Esophagus squamous epithelium (tissue), 5 donors: ENCODE measurements at regions not wholly inside any gene's neighbourhood (a gene's known extent, or its start where the extent isn't known, plus 50 kb on each side); places are given as distances from the start of the nearest gene placed in this dataset.
A peak's percentile ranks its signal among the peaks of the same experiment; 100 is the strongest.

Experiments
- DNase-seq: peaks from one replicate; lab custom pipeline; 2025; lab: John Stamatoyannopoulos, UW
- H3K27ac ChIP-seq, 4 donors: fragments of 200-600 bp; sonication (generic); one replicate each; pipeline ENCODE4 v1.5.1; 2016 to 2019; ENCODE audit warnings: mild to moderate bottlenecking in 1 of 4
- H3K27me3 ChIP-seq, 4 donors: fragments of 200-600 bp; sonication (generic); 1 replicate in 3 of 4; 2 replicates in 1 of 4; pipeline versions ENCODE4 v1.5.1 to v1.6.0; 2017 to 2021; ENCODE audit warnings: antibody characterized with exemption in 1 of 4
- H3K36me3 ChIP-seq, 3 donors: fragments of 200-600 bp; sonication (generic); one replicate each; pipeline ENCODE4 v1.5.1; 2016 to 2019
- H3K4me1 ChIP-seq, 3 donors: fragments of 200-600 bp; sonication (generic); one replicate each; pipeline ENCODE4 v1.5.1; 2017 to 2019
- H3K4me3 ChIP-seq, 4 donors: fragments of 200-600 bp; sonication (generic); 1 replicate in 3 of 4; 2 replicates in 1 of 4; pipeline ENCODE4 v1.5.1; 2016 to 2019; ENCODE audit warnings: mild to moderate bottlenecking in 2 of 4, moderate library complexity in 1 of 4
- H3K9me3 ChIP-seq, 3 donors: fragments of 200-600 bp; sonication (generic); one replicate each; pipeline ENCODE4 v1.5.1; 2016 to 2019
- CTCF ChIP-seq, 6 experiments: fragments of 450-650 bp in 4 of 6; fragments of 200-600 bp in 2 of 6; sonication (generic) in 2 of 6; IDR thresholded peaks; one replicate each; pipeline ENCODE4 v1.5.1; 2016 to 2019; ENCODE audit warnings: antibody characterized with exemption in 6 of 6, mild to moderate bottlenecking in 4 of 6, moderate library complexity in 4 of 6
- POLR2A ChIP-seq, 4 donors: fragments of 450-650 bp; IDR thresholded peaks; one replicate each; pipeline ENCODE4 v1.6.1; 2017; ENCODE audit warnings: antibody characterized with exemption in 4 of 4, mild to moderate bottlenecking in 4 of 4, moderate library complexity in 3 of 4
- WGBS, 2 donors: methylation state at CpG; one replicate each; pipeline ENCODE4 v1.1.5; 2018; 5-methylcytosine and 5-hydroxymethylcytosine counted together
- intact Hi-C: fragments of 100-400 bp; cut with DNase I; formaldehyde crosslinking; loops from one replicate; pipeline ENCODE4 v1.15.0; 2022
- donor health status: DM: yes; HTN: yes; CAD: no.

GRCh38 chr7:131188367-131189339 is 139.0 kb upstream of the MKLN1 start:
- no peak for DNase-seq
- Histone ChIP-seq H3K4me1 (peaks cover 0 to 19% (median 7%) of the 10 kb centered on the region in 3 donors), H3K27ac (peak overlapping the region in 2 of 4 donors; percentile 57 to 63), H3K27me3 (no peaks in the 10 kb centered on the region), H3K36me3 (no peaks in the 10 kb centered on the region), H3K4me3 (no peak overlapping the region), H3K9me3 (peaks cover 0 to 5% (median 0%) of the 10 kb centered on the region in 3 donors)
- intact Hi-C loops: no loop called here
- WGBS, 2 donors: 26 to 38% methylated on average over 5 to 7 of the region's 8 CpGs
- TF ChIP-seq CTCF (IDR thresholded peaks at IDR 0.05) (no peak), POLR2A (IDR thresholded peaks at IDR 0.05) (no peak)

DNA sequence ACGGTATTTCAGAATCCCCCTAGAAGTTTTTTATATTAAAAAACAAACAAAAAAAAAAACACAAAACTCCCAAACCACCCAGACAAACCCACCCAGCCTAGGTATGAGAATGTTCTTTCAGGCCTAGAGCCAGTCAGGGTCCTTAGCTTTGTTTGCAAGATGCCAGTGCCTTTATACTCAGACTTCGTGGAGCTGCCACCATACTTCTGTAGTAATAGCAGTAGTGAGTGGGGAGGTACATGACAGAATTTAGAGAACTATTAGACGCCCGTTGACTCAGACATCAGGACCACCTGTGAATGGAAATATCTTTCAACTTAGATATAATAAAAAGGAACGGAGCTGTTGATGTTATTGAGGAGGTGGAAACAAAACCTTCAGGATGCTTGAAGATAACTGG is 138.2 kb upstream of the MKLN1 start:
- intact Hi-C loops: no loop called here
- Histone ChIP-seq H3K4me3 (no peak overlapping the region), H3K36me3 (no peaks in the 10 kb centered on the region), H3K27me3 (no peaks in the 10 kb centered on the region), H3K27ac (no peak overlapping the region), H3K4me1 (peaks cover 0 to 19% (median 7%) of the 10 kb centered on the region in 3 donors), H3K9me3 (peaks cover 0 to 5% (median 0%) of the 10 kb centered on the region in 3 donors)
- no peak for DNase-seq
- TF ChIP-seq POLR2A (IDR thresholded peaks at IDR 0.05): no peak
- TF ChIP-seq CTCF (IDR thresholded peaks at IDR 0.05): no peak
- WGBS, 2 donors: 75 to 80% methylated on average over 5 of the region's 5 CpGs

- Histone ChIP-seq H3K4me3 (no peak overlapping the region), H3K9me3 (peaks cover 0 to 5% (median 0%) of the 10 kb centered on the region in 3 donors), H3K27ac (no peak overlapping the region), H3K4me1 (peaks cover 0 to 19% (median 7%) of the 10 kb centered on the region in 3 donors), H3K36me3 (no peaks in the 10 kb centered on the region), H3K27me3 (no peaks in the 10 kb centered on the region)
- intact Hi-C loops: no loop called here
- DNase-seq: no peak
- TF ChIP-seq CTCF (IDR thresholded peaks at IDR 0.05) (no peak), POLR2A (IDR thresholded peaks at IDR 0.05) (no peak)
- 12 to 17% methylated on average over 2 of the region's 2 CpGs for WGBS, 2 donors
Observed at GRCh38 chr7:131190146-131190545, 137.5 kb upstream of the MKLN1 start.

DNA sequence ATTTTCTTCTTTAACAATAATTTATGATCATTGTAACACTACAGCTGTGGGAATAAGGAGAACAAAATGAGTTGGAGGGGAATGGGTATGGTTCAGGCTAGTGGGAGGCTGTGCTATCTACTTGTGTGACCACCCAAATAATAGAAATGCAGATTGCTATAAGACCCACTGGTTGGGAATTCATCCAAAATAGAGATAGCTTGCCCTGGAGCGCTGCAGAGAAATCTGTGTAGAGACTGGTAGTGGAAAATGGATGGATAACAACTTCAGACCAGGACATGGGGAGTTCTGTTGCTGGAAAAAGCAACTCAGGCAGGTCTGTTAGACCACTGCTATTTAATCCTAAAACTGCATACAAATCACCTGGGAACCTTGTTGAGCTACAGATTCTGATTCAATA is 137.1 kb upstream of the MKLN1 start:
- WGBS, 2 donors: 47 to 100% methylated on average over 1 of the region's 1 CpG
- DNase-seq: no peak
- TF ChIP-seq POLR2A (IDR thresholded peaks at IDR 0.05): no peak
- TF ChIP-seq CTCF (IDR thresholded peaks at IDR 0.05): no peak
- peaks cover 0 to 19% (median 7%) of the 10 kb centered on the region in 3 donors for H3K4me1 ChIP-seq
- H3K36me3 ChIP-seq: no peaks in the 10 kb centered on the region
- no peak overlapping the region for H3K27ac ChIP-seq
- H3K27me3 ChIP-seq: no peaks in the 10 kb centered on the region
- intact Hi-C loops: no loop called here
- peaks cover 0 to 5% (median 0%) of the 10 kb centered on the region in 3 donors for H3K9me3 ChIP-seq
- H3K4me3 ChIP-seq: no peak overlapping the region
